Liver (tissue), 8 donors: ENCODE measurements at regions not wholly inside any gene's neighbourhood (a gene's known extent, or its start where the extent isn't known, plus 50 kb on each side); places are given as distances from the start of the nearest gene placed in this dataset.

ENCODE experiments used
- DNase-seq: peaks from one replicate; pipeline ENCODE4 v3.0.0-alpha.2; 2017; ENCODE audit warnings: low spot score
- H3K27ac ChIP-seq, 2 donors: one replicate each; pipeline ENCODE4 v1.7.0; 2013; ENCODE audit warnings: inconsistent platforms in 2 of 2, low read length in 2 of 2, control low read depth in 1 of 2, low read depth in 1 of 2, mild to moderate bottlenecking in 1 of 2
- H3K27me3 ChIP-seq, 4 donors: one replicate each; pipeline versions ENCODE4 v1.6.1 to v1.7.0; 2013; ENCODE audit warnings: low read length in 3 of 4, inconsistent platforms in 1 of 4, mild to moderate bottlenecking in 1 of 4, moderate library complexity in 1 of 4; ENCODE audit not compliant: control insufficient read depth in 4 of 4, insufficient read depth in 4 of 4
- H3K36me3 ChIP-seq, 4 donors: one replicate each; pipeline versions ENCODE4 v1.6.1 to v1.7.0; 2013; ENCODE audit warnings: low read length in 3 of 4, mild to moderate bottlenecking in 3 of 4, low read depth in 1 of 4, moderate library complexity in 1 of 4; ENCODE audit not compliant: control insufficient read depth in 4 of 4, insufficient read depth in 3 of 4
- H3K4me1 ChIP-seq, 4 donors: one replicate each; pipeline versions ENCODE4 v1.6.1 to v1.7.0; 2013; ENCODE audit warnings: low read length in 3 of 4, mild to moderate bottlenecking in 3 of 4, moderate library complexity in 1 of 4; ENCODE audit not compliant: control insufficient read depth in 4 of 4, insufficient read depth in 4 of 4
- H3K4me3 ChIP-seq, 3 donors: one replicate each; pipeline versions ENCODE4 v1.6.1 to v1.7.0; 2013; ENCODE audit warnings: low read length in 3 of 3, control low read depth in 1 of 3, low read depth in 1 of 3, mild to moderate bottlenecking in 1 of 3
- H3K9ac ChIP-seq, 2 donors: one replicate each; pipeline ENCODE4 v1.7.0; 2013; ENCODE audit warnings: low read length in 2 of 2, mild to moderate bottlenecking in 2 of 2, moderate library complexity in 2 of 2, control low read depth in 1 of 2, low read depth in 1 of 2
- H3K9me3 ChIP-seq, 4 donors: one replicate each; pipeline versions ENCODE4 v1.6.1 to v1.7.0; 2013; ENCODE audit warnings: low read length in 3 of 4; ENCODE audit not compliant: control insufficient read depth in 4 of 4
- EGR1 ChIP-seq, 2 donors: IDR thresholded peaks; 2 replicates each; pipeline ENCODE4 v1.6.1; 2016 to 2018; ENCODE audit warnings: antibody characterized with exemption in 2 of 2, low read depth in 2 of 2
- FOXA1 ChIP-seq: IDR thresholded peaks from 2 replicates; pipeline ENCODE4 v1.6.1; 2016; ENCODE audit warnings: antibody characterized with exemption
- HNF4A ChIP-seq, 2 donors: conservative IDR thresholded peaks; 2 replicates each; pipeline ENCODE4 v1.6.1; 2016; ENCODE audit warnings: antibody characterized with exemption in 2 of 2, mild to moderate bottlenecking in 2 of 2
- HNF4G ChIP-seq: IDR thresholded peaks from 2 replicates; pipeline ENCODE4 v1.6.1; 2016; ENCODE audit warnings: antibody characterized with exemption
- JUND ChIP-seq, 2 donors: IDR thresholded peaks; 2 replicates each; pipeline ENCODE4 v1.6.1; 2016; ENCODE audit warnings: antibody characterized with exemption in 2 of 2
- RAD21 ChIP-seq, 2 donors: IDR thresholded peaks; 2 replicates each; pipeline ENCODE4 v1.6.1; 2016; ENCODE audit warnings: antibody characterized with exemption in 2 of 2, mild to moderate bottlenecking in 2 of 2
- RXRA ChIP-seq, 2 donors: IDR thresholded peaks; 2 replicates each; pipeline ENCODE4 v1.6.1; 2017 to 2018; ENCODE audit warnings: antibody characterized with exemption in 2 of 2, mild to moderate bottlenecking in 1 of 2
- SP1 ChIP-seq: IDR thresholded peaks from 2 replicates; pipeline ENCODE4 v1.6.1; 2018; ENCODE audit warnings: antibody characterized with exemption, mild to moderate bottlenecking
- YY1 ChIP-seq: IDR thresholded peaks from 2 replicates; pipeline ENCODE4 v1.6.1; 2016; ENCODE audit warnings: antibody characterized with exemption, mild to moderate bottlenecking
- WGBS: extraction: QIAGEN DNeasy Blood & Tissue Kit; methylation state at CpG from one replicate; pipeline ENCODE4 v1.1.7; 2013; 5-methylcytosine and 5-hydroxymethylcytosine counted together
- TF ChIP-seq, protein P1 (sequence below): IDR thresholded peaks from 2 replicates; pipeline ENCODE4 v1.6.1; 2016; ENCODE audit warnings: antibody characterized with exemption
- TF ChIP-seq, protein P2 (sequence below): fragments of 150-350 bp; IDR thresholded peaks from 2 replicates; pipeline ENCODE4 v1.5.1; 2017; ENCODE audit warnings: improper control_type of control experiment, low read depth, low read length; ENCODE audit not compliant: missing input control
- TF ChIP-seq, protein P3 (sequence below): IDR thresholded peaks from 2 replicates; pipeline ENCODE4 v1.6.1; 2016; ENCODE audit warnings: antibody characterized with exemption
- TF ChIP-seq, protein P4 (sequence below): IDR thresholded peaks from 2 replicates; pipeline ENCODE4 v1.6.1; 2016; ENCODE audit warnings: antibody characterized with exemption, mild to moderate bottlenecking
- TF ChIP-seq, protein P5 (sequence below): IDR thresholded peaks from 2 replicates; pipeline ENCODE4 v1.6.1; 2016; ENCODE audit warnings: antibody characterized with exemption
- donor health status: healthy.
- donor health status: healthy.
- donor health status: healthy.
- donor health status: healthy.
- donor health status: healthy.

DNA sequence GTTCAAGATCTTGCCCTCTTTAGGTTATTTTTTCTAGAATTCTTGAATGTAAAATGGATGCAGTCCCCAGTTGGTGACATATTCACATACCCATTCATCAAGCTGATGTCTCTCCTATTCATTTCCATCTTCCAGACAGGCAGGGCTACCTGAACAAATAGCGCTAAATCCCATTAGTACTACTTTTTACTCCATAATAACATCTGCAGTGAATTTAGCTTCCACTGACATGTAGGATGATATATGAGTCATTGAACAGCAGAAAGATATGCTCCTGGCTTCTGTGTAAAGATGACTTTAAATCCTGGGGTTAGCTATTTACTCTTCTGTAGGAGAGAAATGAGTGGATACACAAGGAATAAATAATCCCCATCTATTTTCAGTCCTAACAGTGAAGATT lies 194.7 kb downstream of the RND3 start:
- TF ChIP-seq YY1, result no peak
- no peak for DNase-seq
- Histone ChIP-seq H3K27ac (no peak overlapping the region), H3K36me3 (no peaks in the 10 kb centered on the region), H3K27me3 (no peaks in the 10 kb centered on the region), H3K4me1 (peaks cover 0 to 6% (median 1%) of the 10 kb centered on the region in 4 donors), H3K4me3 (no peak overlapping the region), H3K9me3 (no peaks in the 10 kb centered on the region), H3K9ac (no peak overlapping the region)
- 99% methylated on average over 1 of the region's 1 CpG for WGBS

DNA sequence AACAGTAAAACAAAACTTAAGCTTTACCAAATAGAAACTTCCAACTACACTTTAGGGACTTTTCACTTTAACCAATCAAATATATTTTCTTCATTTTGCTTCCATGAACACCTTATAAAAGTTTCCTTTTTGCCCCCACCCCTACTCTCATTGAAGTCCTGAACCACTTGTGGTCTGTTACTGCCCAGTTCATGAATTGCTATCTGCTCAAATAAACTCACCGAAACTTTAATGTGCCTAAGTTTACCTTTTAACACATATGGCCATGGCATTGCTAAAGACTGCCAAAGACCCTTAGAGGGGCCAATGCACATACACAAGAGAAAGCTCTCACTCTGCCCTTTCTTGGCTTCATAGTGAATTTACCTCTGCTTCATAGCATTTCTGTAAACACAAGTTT lies 195.3 kb downstream of the RND3 start:
- Histone ChIP-seq H3K27ac (no peak overlapping the region), H3K9me3 (no peaks in the 10 kb centered on the region), H3K9ac (no peak overlapping the region), H3K36me3 (no peaks in the 10 kb centered on the region), H3K27me3 (no peaks in the 10 kb centered on the region), H3K4me3 (no peak overlapping the region), H3K4me1 (peaks cover 0 to 6% (median 1%) of the 10 kb centered on the region in 4 donors)
- TF ChIP-seq, protein P1, sequence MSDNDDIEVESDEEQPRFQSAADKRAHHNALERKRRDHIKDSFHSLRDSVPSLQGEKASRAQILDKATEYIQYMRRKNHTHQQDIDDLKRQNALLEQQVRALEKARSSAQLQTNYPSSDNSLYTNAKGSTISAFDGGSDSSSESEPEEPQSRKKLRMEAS, result no peak
- no peak for TF ChIP-seq HNF4G
- TF ChIP-seq, protein P2, sequence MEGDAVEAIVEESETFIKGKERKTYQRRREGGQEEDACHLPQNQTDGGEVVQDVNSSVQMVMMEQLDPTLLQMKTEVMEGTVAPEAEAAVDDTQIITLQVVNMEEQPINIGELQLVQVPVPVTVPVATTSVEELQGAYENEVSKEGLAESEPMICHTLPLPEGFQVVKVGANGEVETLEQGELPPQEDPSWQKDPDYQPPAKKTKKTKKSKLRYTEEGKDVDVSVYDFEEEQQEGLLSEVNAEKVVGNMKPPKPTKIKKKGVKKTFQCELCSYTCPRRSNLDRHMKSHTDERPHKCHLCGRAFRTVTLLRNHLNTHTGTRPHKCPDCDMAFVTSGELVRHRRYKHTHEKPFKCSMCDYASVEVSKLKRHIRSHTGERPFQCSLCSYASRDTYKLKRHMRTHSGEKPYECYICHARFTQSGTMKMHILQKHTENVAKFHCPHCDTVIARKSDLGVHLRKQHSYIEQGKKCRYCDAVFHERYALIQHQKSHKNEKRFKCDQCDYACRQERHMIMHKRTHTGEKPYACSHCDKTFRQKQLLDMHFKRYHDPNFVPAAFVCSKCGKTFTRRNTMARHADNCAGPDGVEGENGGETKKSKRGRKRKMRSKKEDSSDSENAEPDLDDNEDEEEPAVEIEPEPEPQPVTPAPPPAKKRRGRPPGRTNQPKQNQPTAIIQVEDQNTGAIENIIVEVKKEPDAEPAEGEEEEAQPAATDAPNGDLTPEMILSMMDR, result no peak
- TF ChIP-seq RXRA (IDR thresholded peaks at IDR 0.05), result no peak
- no peak for TF ChIP-seq HNF4A (conservative IDR thresholded peaks at IDR 0.05)
- no peak for TF ChIP-seq RAD21 (IDR thresholded peaks at IDR 0.05)
- TF ChIP-seq, protein P3, sequence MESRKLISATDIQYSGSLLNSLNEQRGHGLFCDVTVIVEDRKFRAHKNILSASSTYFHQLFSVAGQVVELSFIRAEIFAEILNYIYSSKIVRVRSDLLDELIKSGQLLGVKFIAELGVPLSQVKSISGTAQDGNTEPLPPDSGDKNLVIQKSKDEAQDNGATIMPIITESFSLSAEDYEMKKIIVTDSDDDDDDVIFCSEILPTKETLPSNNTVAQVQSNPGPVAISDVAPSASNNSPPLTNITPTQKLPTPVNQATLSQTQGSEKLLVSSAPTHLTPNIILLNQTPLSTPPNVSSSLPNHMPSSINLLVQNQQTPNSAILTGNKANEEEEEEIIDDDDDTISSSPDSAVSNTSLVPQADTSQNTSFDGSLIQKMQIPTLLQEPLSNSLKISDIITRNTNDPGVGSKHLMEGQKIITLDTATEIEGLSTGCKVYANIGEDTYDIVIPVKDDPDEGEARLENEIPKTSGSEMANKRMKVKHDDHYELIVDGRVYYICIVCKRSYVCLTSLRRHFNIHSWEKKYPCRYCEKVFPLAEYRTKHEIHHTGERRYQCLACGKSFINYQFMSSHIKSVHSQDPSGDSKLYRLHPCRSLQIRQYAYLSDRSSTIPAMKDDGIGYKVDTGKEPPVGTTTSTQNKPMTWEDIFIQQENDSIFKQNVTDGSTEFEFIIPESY, result no peak
- DNase-seq, result no peak
- 97% methylated on average over 1 of the region's 1 CpG for WGBS

DNA sequence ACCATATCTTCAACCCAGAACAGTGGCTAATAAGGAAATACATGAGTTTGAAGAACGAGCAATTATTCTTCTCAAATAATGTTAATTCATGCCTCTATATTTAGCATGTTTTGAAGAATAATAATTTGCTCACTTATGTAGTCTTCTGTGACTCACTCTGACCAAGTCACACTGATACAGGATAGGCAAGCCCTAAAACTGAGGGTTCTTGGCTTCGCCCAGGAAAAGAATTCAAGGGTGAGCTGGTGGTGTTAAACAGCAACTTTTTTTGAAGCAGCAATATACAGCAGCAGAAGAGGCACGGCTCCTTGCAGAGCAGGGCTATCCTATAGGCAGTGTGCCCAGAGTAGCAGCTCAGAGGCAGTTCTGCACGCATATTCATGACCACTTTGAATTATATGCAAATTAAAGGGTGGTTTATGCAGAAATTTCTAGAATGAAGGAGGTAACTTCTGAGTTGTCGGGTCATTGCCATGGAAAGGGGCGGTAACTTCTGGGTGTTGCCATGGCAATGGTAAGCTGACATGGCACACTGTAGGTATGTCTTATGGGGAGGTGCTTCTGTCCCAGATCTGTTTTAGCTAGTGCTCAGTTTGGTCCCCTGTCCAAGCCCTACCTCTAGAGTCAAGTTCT lies 200.6 kb downstream of the RND3 start:
- Histone ChIP-seq H3K27ac (no peak overlapping the region), H3K9ac (no peak overlapping the region), H3K4me3 (no peak overlapping the region), H3K27me3 (no peaks in the 10 kb centered on the region), H3K9me3 (no peaks in the 10 kb centered on the region), H3K36me3 (no peaks in the 10 kb centered on the region), H3K4me1 (peaks cover 4 to 14% (median 11%) of the 10 kb centered on the region in 4 donors)
- WGBS, result 94% methylated on average over 6 of the region's 6 CpGs
- DNase-seq, result no peak
- TF ChIP-seq, protein P2, result no peak
- TF ChIP-seq HNF4A (conservative IDR thresholded peaks at IDR 0.05) (no peak), YY1 (no peak), RAD21 (IDR thresholded peaks at IDR 0.05) (no peak), SP1 (no peak), HNF4G (no peak), FOXA1 (no peak), EGR1 (IDR thresholded peaks at IDR 0.05; ENCODE audit: low read depth in 2 of 2) (no peak), JUND (IDR thresholded peaks at IDR 0.05) (no peak)
- TF ChIP-seq, protein P4, sequence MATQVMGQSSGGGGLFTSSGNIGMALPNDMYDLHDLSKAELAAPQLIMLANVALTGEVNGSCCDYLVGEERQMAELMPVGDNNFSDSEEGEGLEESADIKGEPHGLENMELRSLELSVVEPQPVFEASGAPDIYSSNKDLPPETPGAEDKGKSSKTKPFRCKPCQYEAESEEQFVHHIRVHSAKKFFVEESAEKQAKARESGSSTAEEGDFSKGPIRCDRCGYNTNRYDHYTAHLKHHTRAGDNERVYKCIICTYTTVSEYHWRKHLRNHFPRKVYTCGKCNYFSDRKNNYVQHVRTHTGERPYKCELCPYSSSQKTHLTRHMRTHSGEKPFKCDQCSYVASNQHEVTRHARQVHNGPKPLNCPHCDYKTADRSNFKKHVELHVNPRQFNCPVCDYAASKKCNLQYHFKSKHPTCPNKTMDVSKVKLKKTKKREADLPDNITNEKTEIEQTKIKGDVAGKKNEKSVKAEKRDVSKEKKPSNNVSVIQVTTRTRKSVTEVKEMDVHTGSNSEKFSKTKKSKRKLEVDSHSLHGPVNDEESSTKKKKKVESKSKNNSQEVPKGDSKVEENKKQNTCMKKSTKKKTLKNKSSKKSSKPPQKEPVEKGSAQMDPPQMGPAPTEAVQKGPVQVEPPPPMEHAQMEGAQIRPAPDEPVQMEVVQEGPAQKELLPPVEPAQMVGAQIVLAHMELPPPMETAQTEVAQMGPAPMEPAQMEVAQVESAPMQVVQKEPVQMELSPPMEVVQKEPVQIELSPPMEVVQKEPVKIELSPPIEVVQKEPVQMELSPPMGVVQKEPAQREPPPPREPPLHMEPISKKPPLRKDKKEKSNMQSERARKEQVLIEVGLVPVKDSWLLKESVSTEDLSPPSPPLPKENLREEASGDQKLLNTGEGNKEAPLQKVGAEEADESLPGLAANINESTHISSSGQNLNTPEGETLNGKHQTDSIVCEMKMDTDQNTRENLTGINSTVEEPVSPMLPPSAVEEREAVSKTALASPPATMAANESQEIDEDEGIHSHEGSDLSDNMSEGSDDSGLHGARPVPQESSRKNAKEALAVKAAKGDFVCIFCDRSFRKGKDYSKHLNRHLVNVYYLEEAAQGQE, result no peak
- TF ChIP-seq, protein P5, sequence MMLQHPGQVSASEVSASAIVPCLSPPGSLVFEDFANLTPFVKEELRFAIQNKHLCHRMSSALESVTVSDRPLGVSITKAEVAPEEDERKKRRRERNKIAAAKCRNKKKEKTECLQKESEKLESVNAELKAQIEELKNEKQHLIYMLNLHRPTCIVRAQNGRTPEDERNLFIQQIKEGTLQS, result no peak
- TF ChIP-seq, protein P1, result no peak
